ENCODE measurements at regions not wholly inside any gene's neighbourhood (a gene's known extent, or its start where the extent isn't known, plus 50 kb on each side); places are given as distances from the start of the nearest gene placed in this dataset.

DNA sequence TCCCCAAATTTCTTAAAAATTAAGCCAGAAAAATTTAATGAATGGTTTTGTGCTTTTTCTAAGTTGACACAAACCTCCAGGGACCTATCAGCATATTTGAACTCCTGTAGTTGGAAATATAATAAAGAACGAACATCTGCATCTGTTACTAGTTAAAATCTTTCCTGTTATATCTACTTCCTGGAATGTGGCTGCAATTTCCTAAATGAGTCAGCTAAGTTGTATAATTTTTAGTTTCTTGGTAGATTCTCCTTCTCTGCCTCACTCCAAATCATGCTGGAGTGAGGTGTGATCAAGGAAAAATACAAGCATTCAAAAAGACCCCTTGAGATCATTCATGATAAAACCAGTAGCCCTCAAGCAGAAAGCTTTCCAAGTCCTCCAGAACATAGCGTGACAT is 106.2 kb upstream of the MCTP2 start:
- H3K27me3 ChIP-seq: no peaks in the 10 kb centered on the region
- no peak overlapping the region for H3K27ac ChIP-seq
- in situ Hi-C loops (cut with MboI; ENCODE audit: low sequenced_read_pairs in 4 of 4) (loop anchor here in 3 of 4 donors (10.0 kb wide), 2 partner anchors 1090 to 1330 kb away; no protein-coding TSS in a partner anchor), intact Hi-C loops (cut with DNase I; ENCODE audit: low total_unique reads) (no loop called here)
- no peaks in the 10 kb centered on the region for H3K4me1 ChIP-seq
- no peaks in the 10 kb centered on the region for H3K9me3 ChIP-seq
- DNase-seq (no peak), ATAC-seq (no peak)
- no peaks in the 10 kb centered on the region for H3K36me3 ChIP-seq
- H3K4me3 ChIP-seq: no peak overlapping the region
- TF ChIP-seq POLR2A (IDR thresholded peaks at IDR 0.05): no peak
- TF ChIP-seq, protein P1, sequence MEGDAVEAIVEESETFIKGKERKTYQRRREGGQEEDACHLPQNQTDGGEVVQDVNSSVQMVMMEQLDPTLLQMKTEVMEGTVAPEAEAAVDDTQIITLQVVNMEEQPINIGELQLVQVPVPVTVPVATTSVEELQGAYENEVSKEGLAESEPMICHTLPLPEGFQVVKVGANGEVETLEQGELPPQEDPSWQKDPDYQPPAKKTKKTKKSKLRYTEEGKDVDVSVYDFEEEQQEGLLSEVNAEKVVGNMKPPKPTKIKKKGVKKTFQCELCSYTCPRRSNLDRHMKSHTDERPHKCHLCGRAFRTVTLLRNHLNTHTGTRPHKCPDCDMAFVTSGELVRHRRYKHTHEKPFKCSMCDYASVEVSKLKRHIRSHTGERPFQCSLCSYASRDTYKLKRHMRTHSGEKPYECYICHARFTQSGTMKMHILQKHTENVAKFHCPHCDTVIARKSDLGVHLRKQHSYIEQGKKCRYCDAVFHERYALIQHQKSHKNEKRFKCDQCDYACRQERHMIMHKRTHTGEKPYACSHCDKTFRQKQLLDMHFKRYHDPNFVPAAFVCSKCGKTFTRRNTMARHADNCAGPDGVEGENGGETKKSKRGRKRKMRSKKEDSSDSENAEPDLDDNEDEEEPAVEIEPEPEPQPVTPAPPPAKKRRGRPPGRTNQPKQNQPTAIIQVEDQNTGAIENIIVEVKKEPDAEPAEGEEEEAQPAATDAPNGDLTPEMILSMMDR (IDR thresholded peaks at IDR 0.05 in 4 of 5, conservative IDR thresholded peaks at IDR 0.05 in 1 of 5): no peak

DNA sequence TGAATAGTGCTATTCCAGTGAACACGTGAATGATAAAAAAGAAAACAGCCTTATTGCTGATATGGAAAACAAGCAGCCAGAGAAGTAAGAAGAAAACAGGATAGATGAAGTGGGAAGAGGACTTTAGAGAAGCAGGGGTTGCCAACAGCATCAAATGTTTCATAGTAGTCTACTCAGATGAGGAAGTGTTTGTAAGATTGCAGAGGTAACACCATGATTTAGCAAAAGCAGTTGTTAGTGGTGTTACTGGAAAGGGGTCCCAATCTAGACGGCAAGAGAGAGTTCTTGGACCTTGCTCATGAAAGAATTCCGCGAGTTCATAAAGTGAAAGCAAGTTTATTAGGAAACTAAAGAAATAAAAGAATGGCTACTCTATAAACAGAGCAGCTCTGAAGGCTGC is 108.8 kb upstream of the MCTP2 start:
- Histone ChIP-seq H3K4me3 (no peak overlapping the region), H3K9me3 (no peaks in the 10 kb centered on the region), H3K36me3 (no peaks in the 10 kb centered on the region), H3K4me1 (peaks cover 4 to 9% of the 10 kb centered on the region in 2 donors), H3K27me3 (no peaks in the 10 kb centered on the region), H3K27ac (no peak overlapping the region)
- in situ Hi-C loops (cut with MboI; ENCODE audit: low sequenced_read_pairs in 4 of 4) (loop anchor here (5.0 to 25.0 kb wide), 6 partner anchors 835 to 1335 kb away; no protein-coding TSS in a partner anchor), intact Hi-C loops (cut with DNase I; ENCODE audit: low total_unique reads) (loop anchor here (5.0 kb wide), 2 partner anchors 125 to 1205 kb away; no protein-coding TSS in a partner anchor)
- DNase-seq (no peak), ATAC-seq (no peak)
- TF ChIP-seq, protein P1 (IDR thresholded peaks at IDR 0.05 in 4 of 5, conservative IDR thresholded peaks at IDR 0.05 in 1 of 5): no peak
- TF ChIP-seq POLR2A (IDR thresholded peaks at IDR 0.05): no peak

DNA sequence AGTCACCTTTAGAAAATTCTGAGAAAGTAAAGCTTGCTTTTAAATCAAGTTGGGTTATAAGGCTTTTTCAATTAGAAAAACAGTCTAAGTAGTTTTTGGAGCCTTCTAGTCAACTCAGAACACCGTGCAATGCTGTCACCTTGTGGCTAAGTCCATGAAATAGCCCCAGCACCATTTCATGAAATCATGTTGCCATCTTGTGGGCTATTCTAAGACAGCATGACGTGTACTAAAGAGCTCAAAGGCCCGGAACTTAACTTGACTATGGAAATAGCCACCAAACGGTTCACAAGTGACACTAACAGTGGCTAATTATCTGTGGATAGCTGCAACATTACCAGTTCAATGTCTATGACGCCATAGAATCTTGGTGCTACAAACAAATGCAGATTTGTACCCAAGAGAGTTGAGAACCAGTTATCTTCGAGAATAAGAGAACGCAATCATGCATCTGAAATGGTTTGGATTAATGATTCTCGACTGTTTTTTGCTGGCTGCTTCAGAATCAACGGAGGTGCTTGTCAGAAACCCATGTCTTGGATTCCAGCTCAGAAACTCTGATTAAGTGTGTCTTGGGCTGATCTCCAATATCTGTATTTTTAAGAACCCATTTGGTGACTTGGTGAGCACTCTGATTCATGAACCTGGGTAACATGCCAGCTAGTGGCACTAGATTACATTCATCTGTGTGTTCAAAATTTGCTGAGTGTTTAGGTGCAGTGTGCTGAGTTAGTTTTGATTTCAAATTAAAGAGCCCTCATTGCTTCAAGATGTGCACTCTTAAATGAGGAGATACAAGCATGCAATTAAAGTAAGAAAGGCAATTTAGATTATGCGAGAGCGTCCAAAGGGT is 111.2 kb upstream of the MCTP2 start:
- TF ChIP-seq, protein P1 (IDR thresholded peaks at IDR 0.05 in 4 of 5, conservative IDR thresholded peaks at IDR 0.05 in 1 of 5): peak; percentile 75 to 97 (median 85)
- TF ChIP-seq POLR2A (IDR thresholded peaks at IDR 0.05): no peak
- H3K4me1 ChIP-seq: peaks cover 4 to 9% of the 10 kb centered on the region in 2 donors
- no peaks in the 10 kb centered on the region for H3K27me3 ChIP-seq
- DNase-seq (peak; percentile 42 to 66), ATAC-seq (peak; percentile 100)
- peak overlapping the region; percentile 24 to 67 (median 46) for H3K27ac ChIP-seq
- H3K9me3 ChIP-seq: no peaks in the 10 kb centered on the region
- H3K4me3 ChIP-seq: no peak overlapping the region
- in situ Hi-C loops (cut with MboI; ENCODE audit: low sequenced_read_pairs in 4 of 4) (loop anchor here (5.0 to 25.0 kb wide), 7 partner anchors 125 to 1333 kb away; no protein-coding TSS in a partner anchor), intact Hi-C loops (cut with DNase I; ENCODE audit: low total_unique reads) (loop anchor here (1.0 to 5.0 kb wide), 4 partner anchors 123 to 1323 kb away; no protein-coding TSS in a partner anchor)
- no peaks in the 10 kb centered on the region for H3K36me3 ChIP-seq

DNA sequence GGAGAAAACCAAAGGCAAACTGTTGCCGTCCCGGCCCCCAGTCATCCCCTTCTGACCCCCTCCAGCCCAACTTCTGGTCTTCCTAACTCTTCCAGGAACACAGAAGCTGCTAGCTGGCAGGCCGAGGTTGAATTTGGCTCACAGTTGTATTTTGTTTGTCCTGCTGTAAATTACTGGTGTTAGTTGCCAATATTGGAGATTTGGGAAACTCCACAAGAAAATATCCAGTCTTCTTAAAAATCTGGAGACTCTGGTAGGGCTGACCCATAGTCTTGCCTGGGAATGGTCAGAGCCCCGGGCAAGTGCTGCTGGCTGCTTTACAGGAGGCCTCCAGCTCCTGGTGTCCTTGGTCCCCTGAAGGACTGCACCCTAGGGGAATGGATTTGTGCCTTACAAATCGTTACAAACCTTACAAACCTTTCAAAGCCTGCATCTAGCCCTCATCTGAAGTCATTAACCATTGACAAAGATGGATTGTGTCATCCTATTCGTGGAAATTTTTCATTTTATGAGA is 112.0 kb upstream of the MCTP2 start:
- Histone ChIP-seq H3K27me3 (no peaks in the 10 kb centered on the region), H3K9me3 (no peaks in the 10 kb centered on the region), H3K4me1 (peaks cover 4 to 9% of the 10 kb centered on the region in 2 donors), H3K27ac (peak overlapping the region; percentile 16 to 67 (median 46)), H3K36me3 (no peaks in the 10 kb centered on the region), H3K4me3 (no peak overlapping the region)
- ATAC-seq: peak; percentile 16 to 53
- intact Hi-C loops (cut with DNase I; ENCODE audit: low total_unique reads): loop anchor here (1.0 kb wide), 1 partner anchor 1089 kb away; no protein-coding TSS in a partner anchor
- in situ Hi-C loops (cut with MboI; ENCODE audit: low sequenced_read_pairs in 4 of 4): loop anchor here in 3 of 4 donors (5.0 to 25.0 kb wide), 4 partner anchors 125 to 1332 kb away; no protein-coding TSS in a partner anchor
- TF ChIP-seq POLR2A (IDR thresholded peaks at IDR 0.05): no peak
- TF ChIP-seq, protein P1 (IDR thresholded peaks at IDR 0.05 in 4 of 5, conservative IDR thresholded peaks at IDR 0.05 in 1 of 5): no peak
- DNase-seq: peak in 1 of 2 donors; percentile 18

All from gastrocnemius medialis (tissue), 4 donors.